Astrocyte (in vitro differentiated cells and primary cell): ENCODE measurements at regions not wholly inside any gene's neighbourhood (a gene's known extent, or its start where the extent isn't known, plus 50 kb on each side); places are given as distances from the start of the nearest gene placed in this dataset.

Experiments used
- DNase-seq: peaks from one replicate; pipeline ENCODE4 v3.0.0-alpha.2; 2010; ENCODE audit warnings: low read depth
- FAIRE-seq: peaks from 2 replicates; lab custom pipeline; 2011; peaks lifted over from hg19 to GRCh38; lab: Jason Lieb, UNC
- H2AFZ ChIP-seq: 2 replicates; pipeline ENCODE4 v1.6.0; 2012; ENCODE audit warnings: low read depth, low read length, inconsistent platforms
- H3K27ac ChIP-seq: 2 replicates; pipeline ENCODE4 v1.5.1; 2011; ENCODE audit warnings: low read depth, low read length, inconsistent platforms
- H3K27me3 ChIP-seq: 2 replicates; pipeline ENCODE4 v1.6.0; 2011; ENCODE audit warnings: low read length, inconsistent platforms; ENCODE audit not compliant: insufficient read depth
- H3K36me3 ChIP-seq: 2 replicates; pipeline ENCODE4 v1.5.1; 2011; ENCODE audit warnings: low read length, inconsistent platforms; ENCODE audit not compliant: insufficient read depth
- H3K4me1 ChIP-seq: 2 replicates; pipeline ENCODE4 v1.5.1; 2011; ENCODE audit warnings: low read length, inconsistent platforms; ENCODE audit not compliant: insufficient read depth
- H3K4me2 ChIP-seq: 2 replicates; pipeline ENCODE4 v1.6.0; 2012; ENCODE audit warnings: low read length, inconsistent platforms
- H3K4me3 ChIP-seq: 2 replicates; pipeline ENCODE4 v1.5.1; 2011; ENCODE audit warnings: low read depth, mild to moderate bottlenecking, low read length, inconsistent platforms; ENCODE audit not compliant: insufficient read depth
- H3K79me2 ChIP-seq: 2 replicates; pipeline ENCODE4 v1.6.0; 2012; ENCODE audit warnings: mild to moderate bottlenecking, low read length, inconsistent platforms; ENCODE audit not compliant: insufficient read depth
- H3K9ac ChIP-seq: 2 replicates; pipeline ENCODE4 v1.6.0; 2012; ENCODE audit warnings: mild to moderate bottlenecking, low read length, inconsistent platforms
- H3K9me3 ChIP-seq: 2 replicates; pipeline ENCODE4 v1.5.1; 2012; ENCODE audit warnings: low read depth, mild to moderate bottlenecking, low read length, inconsistent platforms; ENCODE audit not compliant: insufficient read depth
- H4K20me1 ChIP-seq: 2 replicates; pipeline ENCODE4 v1.6.0; 2012; ENCODE audit warnings: low read length, inconsistent platforms; ENCODE audit not compliant: insufficient read depth
- H3K27ac Mint-ChIP-seq: one replicate; pipeline ENCODE4 v1.8.0; 2021; ENCODE audit warnings: mild to moderate bottlenecking, mixed read lengths; ENCODE audit not compliant: unreplicated experiment
- H3K27me3 Mint-ChIP-seq: one replicate; pipeline ENCODE4 v1.8.0; 2021; ENCODE audit warnings: low read depth, mixed read lengths; ENCODE audit not compliant: unreplicated experiment
- H3K36me3 Mint-ChIP-seq: one replicate; pipeline ENCODE4 v1.8.0; 2021; ENCODE audit warnings: low read depth, mixed read lengths; ENCODE audit not compliant: unreplicated experiment
- H3K4me1 Mint-ChIP-seq: one replicate; pipeline ENCODE4 v1.8.0; 2021; ENCODE audit warnings: low read depth, mixed read lengths; ENCODE audit not compliant: unreplicated experiment
- H3K4me3 Mint-ChIP-seq: one replicate; pipeline ENCODE4 v1.8.0; 2021; ENCODE audit warnings: mild to moderate bottlenecking, moderate library complexity, mixed read lengths; ENCODE audit not compliant: unreplicated experiment
- H3K9me3 Mint-ChIP-seq: one replicate; pipeline ENCODE4 v1.8.0; 2021; ENCODE audit warnings: mild to moderate bottlenecking, mixed read lengths; ENCODE audit not compliant: unreplicated experiment
- CTCF ChIP-seq: IDR thresholded peaks from 2 replicates; pipeline ENCODE4 v1.5.1; 2011; ENCODE audit warnings: low read depth, mild to moderate bottlenecking, inconsistent platforms, low read length, moderate library complexity; ENCODE audit not compliant: insufficient read depth
- EZH2 ChIP-seq: IDR thresholded peaks from 2 replicates; pipeline ENCODE4 v1.6.1; 2012; ENCODE audit warnings: mild to moderate bottlenecking, low read length, inconsistent platforms; ENCODE audit not compliant: insufficient read depth

GRCh38 chr2:66957198-66957597 lies 439.9 kb upstream of the ETAA1 start:
- no peak overlapping the region for H3K4me3 Mint-ChIP-seq
- Histone ChIP-seq H2AFZ (no peak overlapping the region), H3K79me2 (no peaks in the 10 kb centered on the region), H3K4me2 (no peak overlapping the region), H3K4me1 (no peaks in the 10 kb centered on the region), H3K9ac (no peak overlapping the region), H3K9me3 (no peaks in the 10 kb centered on the region), H4K20me1 (no peaks in the 10 kb centered on the region), H3K27me3 (no peaks in the 10 kb centered on the region), H3K36me3 (no peaks in the 10 kb centered on the region), H3K27ac (no peak overlapping the region), H3K4me3 (no peak overlapping the region)
- no peaks in the 10 kb centered on the region for H3K36me3 Mint-ChIP-seq
- H3K27ac Mint-ChIP-seq, result no peak overlapping the region
- H3K27me3 Mint-ChIP-seq, result no peaks in the 10 kb centered on the region
- no peaks in the 10 kb centered on the region for H3K9me3 Mint-ChIP-seq
- H3K4me1 Mint-ChIP-seq, result no peaks in the 10 kb centered on the region
- no peak for TF ChIP-seq CTCF
- TF ChIP-seq EZH2, result no peak
- FAIRE-seq (no peak), DNase-seq (no peak)

- FAIRE-seq (no peak), DNase-seq (no peak)
- Histone ChIP-seq H3K36me3 (no peaks in the 10 kb centered on the region), H3K4me1 (no peaks in the 10 kb centered on the region), H3K9ac (no peak overlapping the region), H2AFZ (no peak overlapping the region), H3K27me3 (no peaks in the 10 kb centered on the region), H3K79me2 (no peaks in the 10 kb centered on the region), H3K4me3 (no peak overlapping the region), H4K20me1 (no peaks in the 10 kb centered on the region), H3K4me2 (no peak overlapping the region), H3K27ac (no peak overlapping the region), H3K9me3 (no peaks in the 10 kb centered on the region)
- H3K9me3 Mint-ChIP-seq, result no peaks in the 10 kb centered on the region
- no peaks in the 10 kb centered on the region for H3K4me1 Mint-ChIP-seq
- no peaks in the 10 kb centered on the region for H3K36me3 Mint-ChIP-seq
- H3K4me3 Mint-ChIP-seq, result no peak overlapping the region
- no peak overlapping the region for H3K27ac Mint-ChIP-seq
- TF ChIP-seq EZH2 (no peak), CTCF (no peak)
- no peaks in the 10 kb centered on the region for H3K27me3 Mint-ChIP-seq
Measured at GRCh38 chr2:66957677-66958076, 439.5 kb upstream of the ETAA1 start.

GRCh38 chr2:66960161-66960560 lies 437.0 kb upstream of the ETAA1 start:
- Mint-ChIP-seq H3K9me3 (no peaks in the 10 kb centered on the region), H3K4me1 (no peaks in the 10 kb centered on the region), H3K27me3 (no peaks in the 10 kb centered on the region), H3K27ac (no peak overlapping the region), H3K4me3 (no peak overlapping the region), H3K36me3 (no peaks in the 10 kb centered on the region)
- Histone ChIP-seq H3K4me3 (no peak overlapping the region), H3K27me3 (no peaks in the 10 kb centered on the region), H3K79me2 (no peaks in the 10 kb centered on the region), H3K36me3 (no peaks in the 10 kb centered on the region), H3K9me3 (no peaks in the 10 kb centered on the region), H2AFZ (no peak overlapping the region), H3K4me1 (no peaks in the 10 kb centered on the region), H3K9ac (no peak overlapping the region), H3K4me2 (no peak overlapping the region), H3K27ac (no peak overlapping the region), H4K20me1 (no peaks in the 10 kb centered on the region)
- TF ChIP-seq CTCF (no peak), EZH2 (no peak)
- DNase-seq (no peak), FAIRE-seq (no peak)
